Endodermal cell (in vitro differentiated cells): ENCODE measurements at regions not wholly inside any gene's neighbourhood (a gene's known extent, or its start where the extent isn't known, plus 50 kb on each side); places are given as distances from the start of the nearest gene placed in this dataset.

Experiments
- DNase-seq: peaks from one replicate; pipeline ENCODE4 v3.0.0-alpha.2; 2017
- H3K27ac ChIP-seq: 2 replicates; pipeline ENCODE4 v1.5.1; 2013; ENCODE audit warnings: mild to moderate bottlenecking, low read depth, low read length, moderate library complexity
- H3K27me3 ChIP-seq: 2 replicates; pipeline ENCODE4 v1.6.1; 2013; ENCODE audit warnings: mild to moderate bottlenecking, low read length, moderate library complexity; ENCODE audit not compliant: insufficient read depth, control insufficient read depth, poor library complexity, severe bottlenecking
- H3K36me3 ChIP-seq: 2 replicates; pipeline ENCODE4 v1.7.0; 2013; ENCODE audit warnings: mild to moderate bottlenecking, low read length, moderate library complexity; ENCODE audit not compliant: control insufficient read depth, insufficient read depth
- H3K4me1 ChIP-seq: one replicate; pipeline ENCODE4 v1.7.0; 2013; ENCODE audit warnings: low read length; ENCODE audit not compliant: control insufficient read depth, insufficient read depth
- H3K4me3 ChIP-seq: 2 replicates; pipeline ENCODE4 v1.5.1; 2013; ENCODE audit warnings: mild to moderate bottlenecking, low read length, moderate library complexity
- H3K9ac ChIP-seq: 2 replicates; pipeline ENCODE4 v1.6.1; 2013; ENCODE audit warnings: mild to moderate bottlenecking, low read length, moderate library complexity; ENCODE audit not compliant: poor library complexity, severe bottlenecking; ENCODE audit errors: extremely low read depth
- H3K9me3 ChIP-seq: 2 replicates; pipeline ENCODE4 v1.6.1; 2013; ENCODE audit warnings: mild to moderate bottlenecking, low read length, moderate library complexity; ENCODE audit not compliant: control insufficient read depth
- H3K27ac Mint-ChIP-seq: 2 replicates; pipeline ENCODE4 v1.8.0; 2020; ENCODE audit warnings: mixed read lengths
- H3K27me3 Mint-ChIP-seq: 2 replicates; pipeline ENCODE4 v1.8.0; 2021; ENCODE audit warnings: mild to moderate bottlenecking, mixed read lengths; ENCODE audit not compliant: insufficient read depth
- H3K36me3 Mint-ChIP-seq: 2 replicates; pipeline ENCODE4 v1.8.0; 2020; ENCODE audit warnings: low read depth, mixed read lengths
- H3K4me1 Mint-ChIP-seq: 2 replicates; pipeline ENCODE4 v1.8.0; 2020; ENCODE audit warnings: mixed read lengths
- H3K4me3 Mint-ChIP-seq: 2 replicates; pipeline ENCODE4 v1.8.0; 2020; ENCODE audit warnings: mild to moderate bottlenecking, moderate library complexity, mixed read lengths
- H3K9me3 Mint-ChIP-seq: 2 replicates; pipeline ENCODE4 v1.8.0; 2020; ENCODE audit warnings: mild to moderate bottlenecking, mixed read lengths
- CTCF ChIP-seq: fragments of 200-600 bp; sonication (generic); conservative IDR thresholded peaks from 2 replicates; pipeline ENCODE4 v1.5.0; 2021; ENCODE audit warnings: antibody characterized with exemption, mild to moderate bottlenecking
- WGBS, 2 experiments: methylation state at CpG; one replicate each; pipeline versions ENCODE4 v1.1.5 to v1.1.7; 2013; ENCODE audit warnings: missing lambda C conversion rate in 2 of 2, mixed read lengths in 1 of 2; ENCODE audit not compliant: insufficient coverage in 1 of 2, insufficient read length in 1 of 2; 5-methylcytosine and 5-hydroxymethylcytosine counted together

GRCh38 chr2:147577998-147578380 is 266.8 kb upstream of the ACVR2A start:
- no peaks in the 10 kb centered on the region for H3K27me3 Mint-ChIP-seq
- no peaks in the 10 kb centered on the region for H3K36me3 ChIP-seq
- DNase-seq: no peak
- no peak overlapping the region for H3K4me3 Mint-ChIP-seq
- no peaks in the 10 kb centered on the region for H3K27me3 ChIP-seq
- no peak for TF ChIP-seq CTCF
- peaks cover 8% of the 10 kb centered on the region for H3K9me3 ChIP-seq
- no peaks in the 10 kb centered on the region for H3K36me3 Mint-ChIP-seq
- 90% methylated on average over 2 of the region's 2 CpGs; no CpG with 5 or more reads in 1 of the 2 experiments for WGBS, 2 experiments
- no peak overlapping the region for H3K27ac Mint-ChIP-seq
- H3K4me1 ChIP-seq: no peaks in the 10 kb centered on the region
- no peak overlapping the region for H3K27ac ChIP-seq
- H3K9ac ChIP-seq: no peak overlapping the region
- H3K9me3 Mint-ChIP-seq: peaks cover 11% of the 10 kb centered on the region
- H3K4me1 Mint-ChIP-seq: no peaks in the 10 kb centered on the region
- no peak overlapping the region for H3K4me3 ChIP-seq

DNA sequence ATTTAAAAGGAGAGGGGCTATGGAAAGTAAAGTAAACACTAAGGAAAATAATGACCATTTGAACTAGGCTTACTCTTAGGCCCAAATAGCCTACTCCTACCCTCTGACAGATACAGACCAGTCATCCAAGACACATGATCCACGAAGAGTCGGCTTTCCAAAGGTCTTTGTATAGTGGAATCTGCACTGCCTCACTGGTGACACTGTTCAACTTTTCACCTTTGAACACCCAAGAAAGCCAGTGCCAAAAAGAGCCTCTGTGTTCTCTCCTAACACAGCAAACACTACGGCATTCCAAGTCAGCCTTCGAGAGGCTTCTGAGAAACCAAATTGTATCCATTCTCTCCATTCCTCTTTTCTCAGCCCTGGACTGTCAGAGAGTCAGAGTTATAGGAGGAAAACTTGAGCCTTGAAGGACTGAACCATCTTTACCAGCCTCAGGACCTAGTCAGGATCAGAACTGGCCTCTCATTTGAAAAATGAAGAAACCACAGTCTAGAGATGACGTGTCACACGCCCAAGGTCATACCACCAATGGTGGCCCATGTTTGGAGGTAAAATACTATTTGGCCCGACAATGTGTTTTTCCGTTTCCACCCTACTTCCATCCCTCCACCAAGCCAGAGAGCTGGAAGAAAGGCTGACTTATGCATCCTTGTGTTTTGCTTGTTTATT is 267.4 kb upstream of the ACVR2A start:
- no peak overlapping the region for H3K4me3 ChIP-seq
- peaks cover 8% of the 10 kb centered on the region for H3K9me3 Mint-ChIP-seq
- H3K27me3 ChIP-seq: no peaks in the 10 kb centered on the region
- H3K4me1 Mint-ChIP-seq: no peaks in the 10 kb centered on the region
- peaks cover 3% of the 10 kb centered on the region for H3K9me3 ChIP-seq
- H3K36me3 ChIP-seq: no peaks in the 10 kb centered on the region
- DNase-seq: no peak
- H3K27ac Mint-ChIP-seq: no peak overlapping the region
- H3K36me3 Mint-ChIP-seq: no peaks in the 10 kb centered on the region
- 95% methylated on average over 4 to 8 of the region's 8 CpGs for WGBS, 2 experiments
- H3K27ac ChIP-seq: no peak overlapping the region
- no peak overlapping the region for H3K4me3 Mint-ChIP-seq
- no peaks in the 10 kb centered on the region for H3K4me1 ChIP-seq
- no peaks in the 10 kb centered on the region for H3K27me3 Mint-ChIP-seq
- H3K9ac ChIP-seq: no peak overlapping the region
- TF ChIP-seq CTCF: no peak

GRCh38 chr2:147575106-147575505 is 269.7 kb upstream of the ACVR2A start:
- Histone ChIP-seq H3K9me3 (peaks cover 6% of the 10 kb centered on the region), H3K4me3 (no peak overlapping the region), H3K4me1 (no peaks in the 10 kb centered on the region), H3K27me3 (no peaks in the 10 kb centered on the region), H3K27ac (no peak overlapping the region), H3K9ac (no peak overlapping the region), H3K36me3 (no peaks in the 10 kb centered on the region)
- TF ChIP-seq CTCF: no peak
- Mint-ChIP-seq H3K36me3 (no peaks in the 10 kb centered on the region), H3K27me3 (no peaks in the 10 kb centered on the region), H3K27ac (no peak overlapping the region), H3K4me1 (no peaks in the 10 kb centered on the region), H3K4me3 (no peak overlapping the region), H3K9me3 (peaks cover 10% of the 10 kb centered on the region)
- no peak for DNase-seq
- 98% methylated on average over 3 of the region's 3 CpGs; no CpG with 5 or more reads in 1 of the 2 experiments for WGBS, 2 experiments
